ENCODE measurements at regions not wholly inside any gene's neighbourhood (a gene's known extent, or its start where the extent isn't known, plus 50 kb on each side); places are given as distances from the start of the nearest gene placed in this dataset.

GRCh38 chr4:125522588-125522987 lies 207.8 kb downstream of the FAT4 start:
- Histone ChIP-seq H3K9me3 (replicated peaks; ENCODE audit: insufficient read depth, low read length) (no peaks in the 10 kb centered on the region), H3K9me2 (replicated peaks; ENCODE audit: insufficient read depth, low read length) (no peaks in the 10 kb centered on the region), H3F3A (ENCODE audit: insufficient read depth, low read length) (no peaks in the 10 kb centered on the region), H3K27ac (ENCODE audit: low read length) (no peak overlapping the region), H3K27me3 (replicated peaks; ENCODE audit: insufficient read depth, low read length) (no peaks in the 10 kb centered on the region), H2AFZ (ENCODE audit: low read length) (no peak overlapping the region), H3K4me3 (ENCODE audit: low read length) (no peak overlapping the region), H3K9ac (ENCODE audit: low read length) (no peak overlapping the region), H3K79me2 (ENCODE audit: low read length) (no peaks in the 10 kb centered on the region), H3K4me2 (ENCODE audit: low read depth, low read length) (no peak overlapping the region), H3K4me1 (ENCODE audit: low read length) (no peaks in the 10 kb centered on the region), H3K36me3 (replicated peaks; ENCODE audit: insufficient read depth, low read length) (no peaks in the 10 kb centered on the region), H4K20me1 (ENCODE audit: insufficient read depth, low read length) (no peaks in the 10 kb centered on the region)
- TF ChIP-seq EZH2 (optimal IDR thresholded peaks at IDR 0.05; ENCODE audit: low read depth, low read length) (no peak), CTCF (IDR thresholded peaks at IDR 0.05; ENCODE audit: low read length) (no peak), EZH2phosphoT487 (IDR thresholded peaks at IDR 0.05; ENCODE audit: low read length) (no peak)
- DNase-seq, result no peak

- no peaks in the 10 kb centered on the region for H3K27me3 ChIP-seq (replicated peaks; ENCODE audit: insufficient read depth, low read length)
- no peak overlapping the region for H3K4me2 ChIP-seq (ENCODE audit: low read depth, low read length)
- no peak overlapping the region for H2AFZ ChIP-seq (ENCODE audit: low read length)
- no peaks in the 10 kb centered on the region for H4K20me1 ChIP-seq (ENCODE audit: insufficient read depth, low read length)
- no peak for DNase-seq
- no peaks in the 10 kb centered on the region for H3F3A ChIP-seq (ENCODE audit: insufficient read depth, low read length)
- no peak overlapping the region for H3K9ac ChIP-seq (ENCODE audit: low read length)
- TF ChIP-seq EZH2phosphoT487 (IDR thresholded peaks at IDR 0.05; ENCODE audit: low read length), result no peak
- TF ChIP-seq CTCF (IDR thresholded peaks at IDR 0.05; ENCODE audit: low read length), result no peak
- TF ChIP-seq EZH2 (optimal IDR thresholded peaks at IDR 0.05; ENCODE audit: low read depth, low read length), result no peak
- H3K79me2 ChIP-seq (ENCODE audit: low read length), result no peaks in the 10 kb centered on the region
- no peaks in the 10 kb centered on the region for H3K36me3 ChIP-seq (replicated peaks; ENCODE audit: insufficient read depth, low read length)
- H3K4me3 ChIP-seq (ENCODE audit: low read length), result no peak overlapping the region
- H3K27ac ChIP-seq (ENCODE audit: low read length), result no peak overlapping the region
- H3K9me3 ChIP-seq (replicated peaks; ENCODE audit: insufficient read depth, low read length), result no peaks in the 10 kb centered on the region
- H3K9me2 ChIP-seq (replicated peaks; ENCODE audit: insufficient read depth, low read length), result no peaks in the 10 kb centered on the region
- H3K4me1 ChIP-seq (ENCODE audit: low read length), result no peaks in the 10 kb centered on the region
Observed at GRCh38 chr4:125522992-125523391, 208.2 kb downstream of the FAT4 start.

GRCh38 chr4:125526420-125526819 lies 211.7 kb downstream of the FAT4 start:
- Histone ChIP-seq H3K4me3 (ENCODE audit: low read length) (no peak overlapping the region), H3K79me2 (ENCODE audit: low read length) (no peaks in the 10 kb centered on the region), H3K4me2 (ENCODE audit: low read depth, low read length) (no peak overlapping the region), H3K9me2 (replicated peaks; ENCODE audit: insufficient read depth, low read length) (no peaks in the 10 kb centered on the region), H3K27ac (ENCODE audit: low read length) (no peak overlapping the region), H3K9me3 (replicated peaks; ENCODE audit: insufficient read depth, low read length) (no peaks in the 10 kb centered on the region), H2AFZ (ENCODE audit: low read length) (no peak overlapping the region), H3K9ac (ENCODE audit: low read length) (no peak overlapping the region), H3K4me1 (ENCODE audit: low read length) (no peaks in the 10 kb centered on the region), H3F3A (ENCODE audit: insufficient read depth, low read length) (no peaks in the 10 kb centered on the region), H4K20me1 (ENCODE audit: insufficient read depth, low read length) (no peaks in the 10 kb centered on the region), H3K36me3 (replicated peaks; ENCODE audit: insufficient read depth, low read length) (no peaks in the 10 kb centered on the region), H3K27me3 (replicated peaks; ENCODE audit: insufficient read depth, low read length) (no peaks in the 10 kb centered on the region)
- DNase-seq, result no peak
- TF ChIP-seq EZH2phosphoT487 (IDR thresholded peaks at IDR 0.05; ENCODE audit: low read length) (no peak), EZH2 (optimal IDR thresholded peaks at IDR 0.05; ENCODE audit: low read depth, low read length) (no peak), CTCF (IDR thresholded peaks at IDR 0.05; ENCODE audit: low read length) (no peak)
